ENCODE measurements at regions not wholly inside any gene's neighbourhood (a gene's known extent, or its start where the extent isn't known, plus 50 kb on each side); places are given as distances from the start of the nearest gene placed in this dataset.

DNA sequence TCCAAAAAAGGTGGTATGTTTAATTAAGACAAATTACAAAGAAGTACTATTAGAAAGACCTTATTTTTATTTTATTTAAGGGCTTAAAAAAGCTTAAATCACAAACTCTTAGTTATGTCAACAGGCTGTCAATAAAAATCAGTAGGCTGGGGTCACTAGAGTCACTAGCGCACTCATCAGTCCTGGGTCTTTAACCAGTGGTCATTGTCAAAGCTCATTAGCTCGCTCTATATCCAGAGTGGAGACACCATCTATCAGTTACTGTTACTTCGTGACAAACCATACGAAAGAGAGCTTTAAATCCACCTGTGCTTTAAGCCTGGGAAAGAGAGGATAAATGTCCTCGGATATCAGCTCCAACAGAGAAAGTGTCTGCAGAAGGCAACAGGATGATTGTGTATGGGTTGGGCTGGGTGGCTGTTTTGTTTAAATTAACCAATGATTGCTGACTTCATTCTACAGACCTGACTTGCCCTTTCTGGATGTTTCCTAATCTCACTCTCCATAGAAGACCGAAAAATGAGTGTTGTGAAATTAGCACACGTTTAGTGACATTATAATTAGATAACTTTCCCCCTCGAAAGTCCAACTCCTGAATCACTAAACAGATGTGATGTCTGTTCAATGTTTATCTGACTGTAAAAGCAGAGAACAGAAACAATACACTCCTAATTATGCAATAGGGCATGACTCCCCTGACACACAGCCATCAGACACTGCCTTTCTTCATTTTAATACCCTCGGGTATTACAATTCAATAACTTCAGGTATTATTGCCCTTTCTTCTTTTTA, 123.6 kb upstream of the TNPO1 start:
- H3K4me1 ChIP-seq, result peaks cover 5% of the 10 kb centered on the region
- no peak overlapping the region for H3K4me3 ChIP-seq
- no peak for DNase-seq (ENCODE audit: low spot score)
- no peaks in the 10 kb centered on the region for H3K27me3 ChIP-seq
- Mint-ChIP-seq H3K4me1 (peaks cover 3% of the 10 kb centered on the region), H3K9me3 (no peaks in the 10 kb centered on the region), H3K36me3 (no peaks in the 10 kb centered on the region), H3K4me3 (no peak overlapping the region), H3K27ac (no peak overlapping the region), H3K27me3 (ENCODE audit: insufficient read depth, low read depth) (no peaks in the 10 kb centered on the region)
- H3K27ac ChIP-seq, result no peak overlapping the region
- no peaks in the 10 kb centered on the region for H3K79me2 ChIP-seq (ENCODE audit: low read depth)
- no peak overlapping the region for H2AFZ ChIP-seq (replicated peaks)
- H3K9me3 ChIP-seq (ENCODE audit: low read depth), result no peaks in the 10 kb centered on the region
- no peaks in the 10 kb centered on the region for H4K20me1 ChIP-seq (ENCODE audit: low read depth)
- no peaks in the 10 kb centered on the region for H3F3A ChIP-seq (ENCODE audit: low read depth)
- TF ChIP-seq EZH2 (IDR thresholded peaks at IDR 0.05) (no peak), EZH2phosphoT487 (IDR thresholded peaks at IDR 0.05) (no peak)
- TF ChIP-seq, protein P1, sequence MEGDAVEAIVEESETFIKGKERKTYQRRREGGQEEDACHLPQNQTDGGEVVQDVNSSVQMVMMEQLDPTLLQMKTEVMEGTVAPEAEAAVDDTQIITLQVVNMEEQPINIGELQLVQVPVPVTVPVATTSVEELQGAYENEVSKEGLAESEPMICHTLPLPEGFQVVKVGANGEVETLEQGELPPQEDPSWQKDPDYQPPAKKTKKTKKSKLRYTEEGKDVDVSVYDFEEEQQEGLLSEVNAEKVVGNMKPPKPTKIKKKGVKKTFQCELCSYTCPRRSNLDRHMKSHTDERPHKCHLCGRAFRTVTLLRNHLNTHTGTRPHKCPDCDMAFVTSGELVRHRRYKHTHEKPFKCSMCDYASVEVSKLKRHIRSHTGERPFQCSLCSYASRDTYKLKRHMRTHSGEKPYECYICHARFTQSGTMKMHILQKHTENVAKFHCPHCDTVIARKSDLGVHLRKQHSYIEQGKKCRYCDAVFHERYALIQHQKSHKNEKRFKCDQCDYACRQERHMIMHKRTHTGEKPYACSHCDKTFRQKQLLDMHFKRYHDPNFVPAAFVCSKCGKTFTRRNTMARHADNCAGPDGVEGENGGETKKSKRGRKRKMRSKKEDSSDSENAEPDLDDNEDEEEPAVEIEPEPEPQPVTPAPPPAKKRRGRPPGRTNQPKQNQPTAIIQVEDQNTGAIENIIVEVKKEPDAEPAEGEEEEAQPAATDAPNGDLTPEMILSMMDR (IDR thresholded peaks at IDR 0.05), result no peak
- H3K9ac ChIP-seq, result no peak overlapping the region
- H3K36me3 ChIP-seq, result no peaks in the 10 kb centered on the region
- H3K4me2 ChIP-seq, result no peak overlapping the region

DNA sequence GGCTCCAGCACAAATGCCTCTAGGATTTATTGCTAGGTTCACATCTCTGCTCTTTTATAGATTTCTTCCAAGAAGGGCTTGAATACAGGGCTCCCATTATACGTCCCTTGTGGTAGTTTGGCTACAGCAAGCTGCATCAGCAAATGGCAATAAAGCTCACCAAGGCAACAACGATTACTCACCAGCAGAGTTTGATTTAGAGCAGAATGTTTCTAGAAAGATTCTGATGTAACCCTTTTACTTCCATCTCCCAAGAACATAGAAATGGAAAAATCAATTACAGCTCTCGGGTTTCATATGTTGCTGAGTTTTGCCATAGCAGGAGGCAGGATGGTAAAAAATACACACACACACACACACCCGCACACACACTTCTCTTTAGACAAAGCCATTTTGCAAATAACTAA, 124.2 kb upstream of the TNPO1 start:
- Histone ChIP-seq H4K20me1 (ENCODE audit: low read depth) (no peaks in the 10 kb centered on the region), H3K9me3 (ENCODE audit: low read depth) (no peaks in the 10 kb centered on the region), H3K27me3 (no peaks in the 10 kb centered on the region), H3K79me2 (ENCODE audit: low read depth) (no peaks in the 10 kb centered on the region), H3K4me1 (peaks cover 5% of the 10 kb centered on the region), H3K36me3 (no peaks in the 10 kb centered on the region), H2AFZ (replicated peaks) (no peak overlapping the region), H3F3A (ENCODE audit: low read depth) (no peaks in the 10 kb centered on the region), H3K4me2 (no peak overlapping the region), H3K4me3 (no peak overlapping the region), H3K27ac (no peak overlapping the region), H3K9ac (no peak overlapping the region)
- H3K9me3 Mint-ChIP-seq, result no peaks in the 10 kb centered on the region
- H3K36me3 Mint-ChIP-seq, result no peaks in the 10 kb centered on the region
- no peak for DNase-seq (ENCODE audit: low spot score)
- TF ChIP-seq, protein P1 (IDR thresholded peaks at IDR 0.05), result no peak
- no peak for TF ChIP-seq EZH2phosphoT487 (IDR thresholded peaks at IDR 0.05)
- no peak for TF ChIP-seq EZH2 (IDR thresholded peaks at IDR 0.05)
- H3K4me3 Mint-ChIP-seq, result no peak overlapping the region
- no peak overlapping the region for H3K27ac Mint-ChIP-seq
- H3K27me3 Mint-ChIP-seq (ENCODE audit: insufficient read depth, low read depth), result no peaks in the 10 kb centered on the region
- H3K4me1 Mint-ChIP-seq, result peaks cover 8% of the 10 kb centered on the region

DNA sequence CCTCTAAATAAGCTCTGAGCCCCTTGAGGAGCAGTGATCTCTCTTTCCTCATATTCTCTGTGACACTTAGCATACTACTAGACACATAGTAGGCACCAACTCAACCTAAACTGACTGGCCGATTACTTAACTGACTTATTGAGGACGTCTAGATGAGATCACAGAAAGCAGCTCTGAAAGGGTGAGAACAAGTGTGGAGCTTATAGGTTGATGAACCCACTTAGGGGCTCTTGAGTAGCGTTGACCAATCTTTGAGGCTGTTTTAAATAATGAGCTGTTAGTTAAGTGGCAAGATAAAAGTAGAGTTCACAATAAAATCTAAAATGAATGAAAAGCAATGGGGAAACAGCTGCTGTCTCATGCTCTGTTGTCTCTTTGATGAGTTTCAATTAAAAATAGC, 124.7 kb upstream of the TNPO1 start:
- DNase-seq (ENCODE audit: low spot score), result no peak
- Mint-ChIP-seq H3K27ac (no peak overlapping the region), H3K36me3 (no peaks in the 10 kb centered on the region), H3K4me3 (no peak overlapping the region), H3K4me1 (peaks cover 10% of the 10 kb centered on the region), H3K9me3 (no peaks in the 10 kb centered on the region), H3K27me3 (ENCODE audit: insufficient read depth, low read depth) (no peaks in the 10 kb centered on the region)
- Histone ChIP-seq H3K27me3 (no peaks in the 10 kb centered on the region), H3K79me2 (ENCODE audit: low read depth) (no peaks in the 10 kb centered on the region), H3K4me1 (peaks cover 5% of the 10 kb centered on the region), H3K9ac (no peak overlapping the region), H3K4me2 (no peak overlapping the region), H2AFZ (replicated peaks) (no peak overlapping the region), H3K27ac (no peak overlapping the region), H3K36me3 (no peaks in the 10 kb centered on the region), H3K4me3 (no peak overlapping the region), H3F3A (ENCODE audit: low read depth) (no peaks in the 10 kb centered on the region), H3K9me3 (ENCODE audit: low read depth) (no peaks in the 10 kb centered on the region), H4K20me1 (ENCODE audit: low read depth) (no peaks in the 10 kb centered on the region)
- TF ChIP-seq, protein P1 (IDR thresholded peaks at IDR 0.05), result no peak
- TF ChIP-seq EZH2 (IDR thresholded peaks at IDR 0.05), result no peak
- no peak for TF ChIP-seq EZH2phosphoT487 (IDR thresholded peaks at IDR 0.05)
